ENCODE measurements at regions not wholly inside any gene's neighbourhood (a gene's known extent, or its start where the extent isn't known, plus 50 kb on each side); places are given as distances from the start of the nearest gene placed in this dataset.

DNA sequence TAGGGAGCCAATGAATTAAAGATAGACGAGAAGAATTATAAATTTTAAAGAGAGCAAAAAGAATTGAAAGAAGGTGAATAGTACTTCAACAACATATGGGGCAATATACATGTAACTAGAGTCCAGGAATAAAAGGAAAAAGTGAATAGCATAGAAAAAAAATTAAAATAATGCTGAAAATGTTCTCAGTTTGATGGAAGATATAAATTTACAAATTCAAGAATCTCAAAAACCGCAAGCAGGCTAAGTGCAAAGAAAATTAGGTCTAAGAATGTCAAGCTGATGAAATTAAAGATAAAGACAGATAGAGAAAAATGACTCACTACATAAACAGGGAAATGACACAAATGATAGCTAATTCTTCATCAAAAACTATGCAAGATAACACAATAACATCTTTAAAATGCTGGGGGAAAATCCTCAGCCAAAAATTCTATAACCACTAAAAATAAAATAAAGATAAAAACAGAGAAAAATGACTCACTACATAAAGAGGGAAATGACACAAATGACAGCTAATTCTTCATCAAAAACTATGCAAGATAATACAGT is 326.3 kb downstream of the TBX15 start:
- 77 to 80% methylated on average over 2 of the region's 2 CpGs for WGBS, 2 donors
- Histone ChIP-seq H3K27me3 (no peaks in the 10 kb centered on the region), H3K4me1 (no peaks in the 10 kb centered on the region), H3K36me3 (no peaks in the 10 kb centered on the region), H3K4me3 (no peak overlapping the region), H3K9me3 (no peaks in the 10 kb centered on the region), H3K27ac (no peak overlapping the region)
- DNase-seq, result no peak
- intact Hi-C loops (cut with DNase I), result no loop called here
- TF ChIP-seq EP300 (IDR thresholded peaks at IDR 0.05) (no peak), POLR2AphosphoS5 (IDR thresholded peaks at IDR 0.05) (no peak), POLR2A (IDR thresholded peaks at IDR 0.05) (no peak)
- TF ChIP-seq, protein P1, sequence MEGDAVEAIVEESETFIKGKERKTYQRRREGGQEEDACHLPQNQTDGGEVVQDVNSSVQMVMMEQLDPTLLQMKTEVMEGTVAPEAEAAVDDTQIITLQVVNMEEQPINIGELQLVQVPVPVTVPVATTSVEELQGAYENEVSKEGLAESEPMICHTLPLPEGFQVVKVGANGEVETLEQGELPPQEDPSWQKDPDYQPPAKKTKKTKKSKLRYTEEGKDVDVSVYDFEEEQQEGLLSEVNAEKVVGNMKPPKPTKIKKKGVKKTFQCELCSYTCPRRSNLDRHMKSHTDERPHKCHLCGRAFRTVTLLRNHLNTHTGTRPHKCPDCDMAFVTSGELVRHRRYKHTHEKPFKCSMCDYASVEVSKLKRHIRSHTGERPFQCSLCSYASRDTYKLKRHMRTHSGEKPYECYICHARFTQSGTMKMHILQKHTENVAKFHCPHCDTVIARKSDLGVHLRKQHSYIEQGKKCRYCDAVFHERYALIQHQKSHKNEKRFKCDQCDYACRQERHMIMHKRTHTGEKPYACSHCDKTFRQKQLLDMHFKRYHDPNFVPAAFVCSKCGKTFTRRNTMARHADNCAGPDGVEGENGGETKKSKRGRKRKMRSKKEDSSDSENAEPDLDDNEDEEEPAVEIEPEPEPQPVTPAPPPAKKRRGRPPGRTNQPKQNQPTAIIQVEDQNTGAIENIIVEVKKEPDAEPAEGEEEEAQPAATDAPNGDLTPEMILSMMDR (IDR thresholded peaks at IDR 0.05), result no peak

DNA sequence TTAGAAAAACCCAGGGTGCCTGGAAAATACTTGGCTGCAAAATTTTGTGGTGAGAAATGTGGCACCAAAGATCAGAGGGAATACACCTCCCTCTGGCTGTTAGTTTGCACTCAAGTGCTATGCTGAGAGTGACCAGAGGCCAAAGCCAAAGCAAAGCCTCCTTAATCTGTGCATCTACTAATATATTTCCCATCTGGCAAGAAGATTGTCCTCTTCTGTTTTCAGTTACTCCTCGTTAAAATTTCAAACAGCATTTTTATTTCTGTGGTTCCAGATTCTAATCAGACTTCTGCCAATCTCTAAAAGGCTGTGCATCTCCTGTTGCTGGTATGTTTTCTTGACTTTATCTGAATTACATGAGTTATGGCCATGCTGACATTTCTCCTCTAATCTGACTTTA is 327.4 kb downstream of the TBX15 start:
- H3K27me3 ChIP-seq, result no peaks in the 10 kb centered on the region
- no peaks in the 10 kb centered on the region for H3K36me3 ChIP-seq
- DNase-seq, result no peak
- TF ChIP-seq EP300 (IDR thresholded peaks at IDR 0.05) (no peak), POLR2AphosphoS5 (IDR thresholded peaks at IDR 0.05) (no peak), POLR2A (IDR thresholded peaks at IDR 0.05) (no peak)
- TF ChIP-seq, protein P1 (IDR thresholded peaks at IDR 0.05), result no peak
- H3K27ac ChIP-seq, result no peak overlapping the region
- no peaks in the 10 kb centered on the region for H3K4me1 ChIP-seq
- H3K9me3 ChIP-seq, result no peaks in the 10 kb centered on the region
- WGBS, 2 donors, result 35 to 38% methylated on average over 1 of the region's 1 CpG
- intact Hi-C loops (cut with DNase I), result no loop called here
- no peak overlapping the region for H3K4me3 ChIP-seq

DNA sequence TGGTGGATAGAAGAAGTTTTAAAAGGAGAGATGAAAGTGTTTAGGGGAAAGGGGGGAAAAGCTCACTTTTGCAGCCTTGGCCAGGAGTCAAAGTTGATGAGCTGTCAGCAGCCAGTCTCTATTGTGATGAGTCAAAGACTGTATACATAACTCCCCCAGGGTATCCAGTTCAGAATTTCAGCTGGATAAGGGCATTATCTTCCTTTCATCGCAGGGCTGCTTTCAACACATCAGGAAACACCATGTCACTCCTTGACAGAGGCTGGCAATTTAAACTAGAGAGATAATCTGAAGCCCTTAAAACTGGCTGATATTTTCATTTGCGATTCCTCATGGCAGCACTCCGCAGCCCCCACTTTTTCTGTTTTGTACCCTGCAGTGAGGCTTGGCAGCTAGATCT is 328.5 kb downstream of the TBX15 start:
- intact Hi-C loops (cut with DNase I), result no loop called here
- 80 to 88% methylated on average over 3 of the region's 3 CpGs for WGBS, 2 donors
- Histone ChIP-seq H3K4me3 (no peak overlapping the region), H3K4me1 (no peaks in the 10 kb centered on the region), H3K9me3 (peaks cover 0 to 3% (median 0%) of the 10 kb centered on the region in 4 donors), H3K27me3 (no peaks in the 10 kb centered on the region), H3K36me3 (no peaks in the 10 kb centered on the region), H3K27ac (no peak overlapping the region)
- no peak for DNase-seq
- TF ChIP-seq EP300 (IDR thresholded peaks at IDR 0.05) (no peak), POLR2A (IDR thresholded peaks at IDR 0.05) (no peak), POLR2AphosphoS5 (IDR thresholded peaks at IDR 0.05) (no peak)
- TF ChIP-seq, protein P1 (IDR thresholded peaks at IDR 0.05), result no peak

DNA sequence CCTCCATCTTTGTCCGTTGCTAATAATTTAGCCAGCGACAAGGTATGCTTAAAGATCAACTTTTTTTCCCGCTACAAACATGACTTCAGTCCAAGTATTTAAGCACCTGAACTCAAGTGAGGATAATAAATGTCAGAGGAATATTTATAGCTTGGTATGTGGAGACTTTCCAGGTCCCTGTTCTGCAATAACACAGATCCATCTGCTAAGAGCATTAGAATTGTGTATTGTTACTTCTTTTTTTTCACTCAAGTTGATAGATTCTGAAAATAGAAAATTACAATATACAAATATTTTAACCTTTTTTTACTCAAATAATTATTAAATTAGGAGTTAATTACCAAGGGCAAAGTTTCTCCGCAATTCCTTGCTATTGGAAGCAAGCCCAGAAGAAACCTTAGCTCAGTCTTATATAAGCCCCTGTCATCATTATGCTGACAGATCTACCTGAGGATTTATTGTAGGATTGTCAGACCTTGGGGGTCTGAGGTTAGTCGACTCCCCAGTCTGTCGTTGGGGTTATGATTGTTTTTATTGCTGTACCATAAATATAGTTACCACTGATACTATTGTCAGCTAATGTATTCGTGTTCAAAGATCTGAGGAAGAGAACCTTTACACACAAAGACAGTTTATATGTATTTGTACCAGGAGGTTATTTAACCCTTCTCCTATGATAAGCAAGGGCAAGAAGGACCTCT is 337.9 kb downstream of the TBX15 start:
- Histone ChIP-seq H3K9me3 (peaks cover 0 to under 1% (median 0%) of the 10 kb centered on the region in 4 donors), H3K4me1 (peaks cover 0 to 23% (median 13%) of the 10 kb centered on the region in 4 donors), H3K36me3 (no peaks in the 10 kb centered on the region), H3K4me3 (no peak overlapping the region), H3K27me3 (no peaks in the 10 kb centered on the region), H3K27ac (peak overlapping the region in 1 of 4 donors; percentile 4)
- intact Hi-C loops (cut with DNase I), result no loop called here
- peak; percentile 7 to 75 (median 58) for TF ChIP-seq POLR2AphosphoS5 (IDR thresholded peaks at IDR 0.05)
- TF ChIP-seq POLR2A (IDR thresholded peaks at IDR 0.05), result no peak
- WGBS, 2 donors, result 18 to 41% methylated on average over 7 of the region's 7 CpGs
- DNase-seq, result no peak

DNA sequence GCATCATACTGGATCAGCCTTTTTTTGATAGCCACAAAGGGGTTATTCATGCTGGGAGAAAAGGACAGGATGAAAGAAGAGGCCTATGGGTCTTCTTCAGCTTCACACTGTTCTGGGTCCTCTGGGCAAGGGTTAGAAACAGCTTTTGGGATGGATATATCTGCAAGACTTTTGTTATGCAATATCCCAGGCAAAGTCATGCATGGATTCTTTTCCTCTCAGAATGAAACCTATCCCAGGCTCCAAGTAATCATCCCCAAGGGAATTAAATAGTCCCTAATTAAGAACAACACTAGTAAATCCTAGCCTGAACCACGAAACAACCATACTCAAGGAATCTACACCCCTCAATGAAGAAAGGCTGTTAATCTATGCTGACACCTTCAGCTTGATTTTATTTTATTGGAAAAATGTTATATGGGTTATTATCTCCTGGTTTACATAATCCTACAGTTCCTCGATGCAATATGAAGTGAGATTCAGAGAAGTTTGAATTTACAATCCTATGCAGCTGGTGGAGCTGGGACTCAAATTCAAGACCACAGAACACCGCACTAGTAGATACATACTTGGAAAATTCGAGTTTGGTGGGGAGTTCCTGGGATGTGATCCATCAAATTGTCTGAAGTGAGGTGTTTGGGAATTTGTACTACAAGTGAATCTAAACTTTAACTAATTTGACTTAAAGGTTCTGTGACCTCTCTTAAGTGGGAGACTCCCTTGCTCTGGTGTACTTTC is 338.6 kb downstream of the TBX15 start:
- no peaks in the 10 kb centered on the region for H3K9me3 ChIP-seq
- intact Hi-C loops (cut with DNase I), result no loop called here
- no peaks in the 10 kb centered on the region for H3K36me3 ChIP-seq
- no peaks in the 10 kb centered on the region for H3K27me3 ChIP-seq
- 40 to 57% methylated on average over 4 of the region's 4 CpGs for whole genome bisulfite sequencing, 2 donors
- no peak for DNase-seq
- H3K4me1 ChIP-seq, result peaks cover 0 to 23% (median 13%) of the 10 kb centered on the region in 4 donors
- TF ChIP-seq POLR2AphosphoS5 (IDR thresholded peaks at IDR 0.05) (no peak), POLR2A (IDR thresholded peaks at IDR 0.05) (no peak), EP300 (IDR thresholded peaks at IDR 0.05) (no peak)
- TF ChIP-seq, protein P1 (IDR thresholded peaks at IDR 0.05), result no peak
- no peak overlapping the region for H3K4me3 ChIP-seq
- peak overlapping the region in 1 of 4 donors; percentile 4 for H3K27ac ChIP-seq

Data from sigmoid colon (tissue), 6 donors.